Astrocyte (in vitro differentiated cells and primary cell): ENCODE measurements at regions not wholly inside any gene's neighbourhood (a gene's known extent, or its start where the extent isn't known, plus 50 kb on each side); places are given as distances from the start of the nearest gene placed in this dataset.

ENCODE experiments used
- EZH2 ChIP-seq: IDR thresholded peaks from 2 replicates; pipeline ENCODE4 v1.6.1; 2012; ENCODE audit warnings: mild to moderate bottlenecking, low read length, inconsistent platforms; ENCODE audit not compliant: insufficient read depth
- TF ChIP-seq, protein P1 (sequence below): IDR thresholded peaks from 2 replicates; pipeline ENCODE4 v1.5.1; 2011; ENCODE audit warnings: low read depth, mild to moderate bottlenecking, inconsistent platforms, low read length, moderate library complexity; ENCODE audit not compliant: insufficient read depth

GRCh38 chr20:39738651-39739050, 776.5 kb downstream of the DHX35 start:
- TF ChIP-seq, protein P1, sequence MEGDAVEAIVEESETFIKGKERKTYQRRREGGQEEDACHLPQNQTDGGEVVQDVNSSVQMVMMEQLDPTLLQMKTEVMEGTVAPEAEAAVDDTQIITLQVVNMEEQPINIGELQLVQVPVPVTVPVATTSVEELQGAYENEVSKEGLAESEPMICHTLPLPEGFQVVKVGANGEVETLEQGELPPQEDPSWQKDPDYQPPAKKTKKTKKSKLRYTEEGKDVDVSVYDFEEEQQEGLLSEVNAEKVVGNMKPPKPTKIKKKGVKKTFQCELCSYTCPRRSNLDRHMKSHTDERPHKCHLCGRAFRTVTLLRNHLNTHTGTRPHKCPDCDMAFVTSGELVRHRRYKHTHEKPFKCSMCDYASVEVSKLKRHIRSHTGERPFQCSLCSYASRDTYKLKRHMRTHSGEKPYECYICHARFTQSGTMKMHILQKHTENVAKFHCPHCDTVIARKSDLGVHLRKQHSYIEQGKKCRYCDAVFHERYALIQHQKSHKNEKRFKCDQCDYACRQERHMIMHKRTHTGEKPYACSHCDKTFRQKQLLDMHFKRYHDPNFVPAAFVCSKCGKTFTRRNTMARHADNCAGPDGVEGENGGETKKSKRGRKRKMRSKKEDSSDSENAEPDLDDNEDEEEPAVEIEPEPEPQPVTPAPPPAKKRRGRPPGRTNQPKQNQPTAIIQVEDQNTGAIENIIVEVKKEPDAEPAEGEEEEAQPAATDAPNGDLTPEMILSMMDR, result no peak
- TF ChIP-seq EZH2, result no peak
